ENCODE measurements at regions not wholly inside any gene's neighbourhood (a gene's known extent, or its start where the extent isn't known, plus 50 kb on each side); places are given as distances from the start of the nearest gene placed in this dataset.
"Not testable (repeated sequence)": the region's sequence is repeated elsewhere in the genome, so short reads cannot be mapped to it uniquely, and the experiment has no call there.

DNA sequence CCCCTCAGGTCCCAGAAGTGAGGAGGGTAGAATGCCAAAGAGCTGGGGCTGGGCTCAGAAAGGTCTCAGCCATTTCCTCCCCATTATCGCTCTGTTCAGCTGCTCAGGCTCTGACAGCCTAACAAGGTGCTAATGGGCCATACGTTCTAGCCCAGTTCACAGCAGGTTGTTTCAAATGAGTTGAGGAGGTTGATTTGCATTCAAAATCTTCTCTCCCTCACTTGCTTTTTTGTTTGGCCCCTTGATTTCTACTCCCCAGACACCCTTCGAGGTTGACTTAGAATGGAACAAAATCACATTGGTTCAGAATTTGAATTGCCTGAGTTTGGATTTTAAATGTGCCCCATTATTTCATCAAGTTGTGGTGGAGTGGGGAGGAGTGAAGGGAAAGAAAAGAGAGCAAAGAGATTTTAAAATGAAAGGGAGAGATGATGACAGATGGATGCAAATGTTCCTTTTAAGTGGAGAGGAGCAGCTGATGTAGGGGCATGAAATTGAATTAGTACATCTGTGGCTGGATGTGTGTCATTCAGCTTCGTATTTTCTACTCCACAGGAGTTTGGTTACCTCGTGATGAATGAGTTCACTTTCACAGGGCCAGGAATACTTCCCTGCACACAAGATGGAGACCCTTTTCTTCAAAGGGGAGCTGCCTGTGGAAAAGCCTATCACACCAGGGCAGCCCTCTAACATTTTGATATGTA is 425.8 kb upstream of the CAMK1G start:
- no peak for DNase-seq (ENCODE audit: low read depth)

DNA sequence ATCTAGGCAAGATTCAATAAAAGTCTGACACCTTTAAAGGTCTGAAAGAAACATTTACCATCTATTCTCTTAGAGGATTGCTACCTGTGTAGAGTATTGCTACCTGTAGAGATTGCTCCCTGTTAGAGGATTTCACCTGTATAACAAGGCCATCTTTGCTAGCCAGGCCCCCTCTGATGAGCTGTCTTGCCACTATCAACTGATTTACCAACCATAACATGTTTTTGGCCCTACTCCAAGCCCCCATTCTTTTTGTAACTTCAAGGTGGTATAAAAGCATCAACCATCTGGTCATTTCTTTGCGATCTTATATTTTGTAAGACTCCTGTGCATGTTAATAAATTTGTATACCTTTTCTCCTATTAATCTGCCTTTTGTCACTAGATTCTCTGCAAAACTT is 424.7 kb upstream of the CAMK1G start:
- no peak for DNase-seq (ENCODE audit: low read depth)

DNA sequence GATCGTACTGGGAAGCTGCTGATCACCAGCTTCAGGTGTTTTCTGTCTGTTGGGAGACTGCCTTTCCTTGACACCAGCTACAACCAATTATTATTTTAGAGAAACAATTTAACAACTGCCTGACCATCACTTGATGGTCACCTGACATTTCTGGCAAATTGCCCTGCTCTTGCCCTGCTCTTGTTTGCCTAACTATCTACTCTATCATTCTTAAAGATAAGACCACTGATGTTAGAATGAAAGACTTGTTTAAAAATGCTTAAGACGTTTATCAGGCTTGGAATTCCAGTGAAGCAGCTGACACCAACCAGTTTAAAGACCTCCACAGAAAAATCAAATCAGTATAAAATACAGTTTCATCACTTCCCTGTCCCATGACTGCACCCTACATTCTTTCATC is 423.3 kb upstream of the CAMK1G start:
- no peak for DNase-seq (ENCODE audit: low read depth)

DNA sequence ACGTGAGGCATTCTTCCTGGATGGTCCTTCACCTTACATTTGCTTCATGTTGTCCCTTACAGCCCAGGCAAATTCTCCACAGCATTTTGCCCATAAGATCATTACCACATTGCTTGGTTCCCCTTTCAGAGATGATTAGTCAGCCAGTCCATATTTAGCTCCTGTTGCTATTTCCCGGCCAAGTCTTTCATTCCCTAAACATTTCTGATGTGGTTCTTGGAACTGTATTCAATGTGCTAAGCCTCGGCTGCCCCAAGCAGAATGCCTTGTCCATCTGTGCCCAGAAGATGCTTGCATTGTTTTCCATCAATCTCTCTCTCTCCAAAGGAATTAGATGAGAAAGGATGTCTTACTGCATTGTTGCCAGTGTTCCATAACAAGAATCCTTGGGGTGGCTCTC is 420.9 kb upstream of the CAMK1G start:
- peak; percentile 80 for DNase-seq (ENCODE audit: low read depth)

DNA sequence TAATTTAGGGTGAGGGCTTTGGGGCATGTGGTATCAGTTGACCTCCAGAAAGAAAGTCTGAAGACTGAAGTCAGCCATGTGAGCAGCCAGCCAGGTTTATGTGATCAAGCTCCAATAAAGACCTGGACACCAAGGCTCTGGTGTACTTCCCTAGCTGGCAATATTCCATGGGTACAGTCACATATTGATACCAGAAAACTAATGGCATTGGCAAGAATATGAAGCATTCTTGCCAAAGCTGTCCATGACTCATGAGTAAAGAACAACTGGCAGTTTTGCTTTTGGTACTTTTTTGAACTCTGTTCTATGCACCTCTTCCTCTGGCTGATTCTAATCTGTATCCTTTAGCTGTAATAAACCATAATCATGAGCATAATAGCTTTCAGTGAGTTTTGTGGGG is 415.3 kb upstream of the CAMK1G start:
- peak; percentile 28 for DNase-seq (ENCODE audit: low read depth)

- no peak for DNase-seq (ENCODE audit: low read depth)
These were observed 412.4 kb upstream of the CAMK1G start for GRCh38 chr1:209171151-209171550.

DNA sequence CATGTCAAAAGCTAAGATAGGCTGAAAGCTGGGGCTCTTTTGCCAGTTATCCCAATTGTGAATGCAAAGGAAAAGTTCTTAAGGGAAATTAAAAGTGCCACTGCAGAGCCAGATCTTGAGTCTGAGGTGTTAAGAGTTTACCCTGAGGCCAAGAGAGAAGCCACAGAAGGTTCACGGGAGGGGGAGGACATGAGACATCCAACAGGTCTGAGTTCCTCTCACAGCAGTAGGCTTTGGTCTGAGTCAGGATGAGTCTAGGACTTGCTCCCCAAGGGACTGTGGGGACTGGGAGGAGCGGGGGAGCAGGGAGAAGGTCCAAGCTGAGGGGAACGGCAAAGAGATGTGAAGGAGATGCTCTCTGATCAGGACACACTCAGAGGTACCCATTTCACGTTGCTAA is 411.2 kb upstream of the CAMK1G start:
- no peak for DNase-seq (ENCODE audit: low read depth)

DNA sequence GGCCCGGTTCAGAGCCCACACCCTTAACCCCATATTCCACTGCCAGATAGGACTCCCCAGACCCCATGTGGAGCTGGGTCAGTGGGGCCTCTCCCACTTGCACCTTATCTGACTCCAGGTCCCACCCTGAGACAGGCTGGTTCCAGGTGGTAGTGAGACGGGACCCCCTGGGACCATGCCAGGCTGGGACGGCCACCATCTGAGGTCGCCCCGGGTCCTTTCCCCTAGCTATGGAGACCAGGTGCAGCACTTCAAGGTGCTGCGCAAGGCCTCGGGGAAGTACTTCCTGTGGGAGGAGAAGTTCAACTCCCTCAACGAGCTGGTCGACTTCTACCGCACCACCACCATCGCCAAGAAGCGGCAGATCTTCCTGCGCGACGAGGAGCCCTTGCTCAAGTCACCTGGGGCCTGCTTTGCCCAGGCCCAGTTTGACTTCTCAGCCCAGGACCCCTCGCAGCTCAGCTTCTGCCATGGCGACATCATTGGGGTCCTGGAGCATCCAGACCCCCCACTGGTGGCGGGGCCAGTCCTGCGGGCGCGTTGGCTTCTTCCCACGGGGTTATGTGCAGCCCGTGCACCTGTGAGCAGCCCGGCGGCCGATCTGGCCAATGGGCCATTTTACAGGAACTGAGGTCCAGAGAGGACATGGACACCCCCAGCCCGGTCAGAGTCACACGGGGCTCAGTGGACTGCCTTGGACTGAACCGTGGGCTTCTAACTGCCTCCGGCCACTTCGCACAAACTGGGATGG is 410.5 kb upstream of the CAMK1G start:
- not testable (repeated sequence) for DNase-seq (ENCODE audit: low read depth)

- not testable (repeated sequence) for DNase-seq (ENCODE audit: low read depth)
These were observed 409.7 kb upstream of the CAMK1G start for GRCh38 chr1:209173796-209174195.

- no peak for DNase-seq (ENCODE audit: low read depth)
These were observed 406.6 kb upstream of the CAMK1G start for GRCh38 chr1:209176866-209177430.

GRCh38 chr1:209183195-209183594 is 400.3 kb upstream of the CAMK1G start:
- no peak for DNase-seq (ENCODE audit: low read depth)

DNA sequence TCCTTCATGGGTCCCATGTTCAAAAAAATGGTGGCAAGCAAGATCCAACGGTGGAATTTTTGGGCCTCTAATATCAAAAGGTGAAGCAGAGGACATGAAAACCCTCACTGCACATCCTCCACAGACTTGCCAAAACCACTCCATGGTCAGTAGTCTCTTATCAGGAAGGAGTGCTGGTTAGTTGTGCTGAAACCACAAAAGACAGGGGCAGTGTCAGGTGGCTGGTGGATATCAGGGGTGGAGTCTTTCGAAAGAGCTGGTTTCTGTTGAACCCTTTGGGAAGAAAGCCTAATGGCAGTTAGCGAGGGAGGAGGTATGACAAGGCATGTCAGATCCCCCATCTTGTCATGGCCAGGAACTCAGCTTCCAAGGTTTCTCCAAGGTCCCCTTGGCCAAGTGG is 395.9 kb upstream of the CAMK1G start:
- no peak for DNase-seq (ENCODE audit: low read depth)

DNA sequence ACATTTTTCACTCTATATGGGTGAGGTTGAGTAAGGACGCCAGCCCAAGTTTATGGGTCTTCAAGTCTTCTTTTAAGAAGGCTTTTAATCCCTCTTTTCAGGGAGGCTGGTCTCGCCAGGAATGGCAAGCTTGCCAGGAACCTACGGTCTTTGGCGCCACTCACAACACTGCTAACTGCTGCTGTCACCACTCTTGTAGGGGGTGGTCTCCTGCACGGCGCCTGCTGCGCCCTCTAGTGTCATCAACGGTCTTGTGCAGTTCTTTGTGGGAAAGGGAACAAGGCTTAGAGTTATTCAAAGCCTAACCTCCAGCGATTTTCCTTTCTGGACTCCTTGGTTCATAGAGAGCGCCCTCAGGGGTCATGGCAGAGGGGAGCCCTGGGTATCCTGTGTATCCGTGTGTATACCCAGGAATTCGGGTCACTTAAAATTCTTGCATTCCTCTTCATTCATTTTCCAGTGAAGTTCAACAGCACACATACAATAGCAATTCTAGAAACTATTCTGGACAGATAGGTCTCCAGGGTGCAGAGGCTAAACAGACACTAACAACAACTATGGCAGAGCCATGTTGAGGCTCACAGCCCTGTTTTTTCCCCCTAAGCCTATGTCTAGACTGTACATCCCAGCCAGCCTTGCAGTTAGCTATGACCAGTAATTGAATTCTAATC is 392.8 kb upstream of the CAMK1G start:
- DNase-seq (ENCODE audit: low read depth) = peak; percentile 70

GRCh38 chr1:209191262-209191634 is 392.3 kb upstream of the CAMK1G start:
- DNase-seq (ENCODE audit: low read depth) = no peak

DNA sequence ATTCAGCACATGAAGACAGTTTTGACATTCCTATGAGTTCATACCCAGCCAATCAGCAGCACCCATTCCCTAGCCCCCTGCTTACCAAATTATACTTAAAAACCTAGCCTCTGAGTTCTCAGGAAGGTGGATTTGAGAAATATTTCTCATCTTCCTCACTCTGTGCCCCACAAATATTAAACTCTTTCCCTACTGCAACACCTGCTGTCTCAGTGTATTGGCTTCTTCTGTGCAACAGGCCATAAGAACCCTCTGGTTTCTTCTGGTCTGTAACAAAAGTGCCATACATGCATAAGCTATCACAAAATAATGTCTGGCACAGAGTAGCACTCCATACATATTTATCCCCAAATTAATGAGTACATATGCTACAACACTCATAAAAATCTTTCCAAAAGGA is 387.4 kb upstream of the CAMK1G start:
- DNase-seq (ENCODE audit: low read depth) = no peak

GRCh38 chr1:209198961-209199750 is 384.4 kb upstream of the CAMK1G start:
- no peak for DNase-seq (ENCODE audit: low read depth)

GRCh38 chr1:209199822-209200221 is 383.7 kb upstream of the CAMK1G start:
- no peak for DNase-seq (ENCODE audit: low read depth)

DNA sequence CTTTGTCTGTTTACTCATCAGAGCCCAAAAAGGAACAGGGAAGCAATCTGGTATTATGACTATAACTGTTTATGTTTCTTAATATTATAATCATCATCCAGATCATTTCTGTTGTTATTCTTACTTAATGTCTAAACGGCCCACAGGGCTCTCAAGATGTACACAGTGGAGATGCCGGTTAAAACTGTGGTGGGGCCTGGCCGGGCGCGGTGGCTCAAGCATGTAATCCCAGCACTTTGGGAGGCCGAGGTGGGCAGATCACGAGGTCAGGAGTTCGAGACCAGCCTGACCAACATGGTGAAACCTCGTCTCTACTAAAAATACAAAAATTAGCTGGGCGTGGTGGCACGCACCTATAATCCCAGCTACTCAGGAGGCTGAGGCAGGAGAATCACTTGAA is 381.2 kb upstream of the CAMK1G start:
- DNase-seq (ENCODE audit: low read depth) = not testable (repeated sequence)

DNA sequence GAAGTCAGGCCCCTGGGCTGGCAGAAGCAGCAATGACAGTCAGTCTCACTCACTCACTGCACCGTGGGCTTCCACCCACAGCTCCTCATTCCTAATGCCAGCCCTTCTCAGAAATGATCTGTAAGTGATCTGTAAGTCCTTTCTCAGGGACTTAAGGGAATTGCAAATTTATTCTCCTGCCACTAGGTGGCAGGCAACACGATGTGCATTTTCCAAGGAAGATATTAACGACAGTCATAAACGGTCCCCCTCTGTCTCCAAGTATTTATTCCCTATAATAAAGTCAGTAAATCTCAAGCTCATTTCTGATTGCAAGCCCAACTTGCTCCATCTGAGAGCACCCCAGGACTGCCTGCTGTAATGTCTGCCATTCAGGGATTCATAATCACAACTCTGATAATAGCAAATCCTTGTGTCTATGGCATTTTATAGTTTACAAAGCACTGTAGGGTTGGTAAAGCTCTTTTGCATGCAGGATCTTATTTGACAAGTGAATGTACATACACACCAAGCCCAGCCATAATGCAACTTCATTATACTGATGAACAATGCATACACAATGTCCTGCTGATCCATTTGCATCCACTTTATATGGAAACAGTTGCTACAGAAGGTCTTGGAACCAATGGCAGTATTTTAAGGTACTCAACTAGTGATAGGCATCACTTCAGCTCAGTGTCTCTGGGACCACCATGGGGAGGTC is 380.5 kb upstream of the CAMK1G start:
- DNase-seq (ENCODE audit: low read depth) = peak; percentile 82

DNA sequence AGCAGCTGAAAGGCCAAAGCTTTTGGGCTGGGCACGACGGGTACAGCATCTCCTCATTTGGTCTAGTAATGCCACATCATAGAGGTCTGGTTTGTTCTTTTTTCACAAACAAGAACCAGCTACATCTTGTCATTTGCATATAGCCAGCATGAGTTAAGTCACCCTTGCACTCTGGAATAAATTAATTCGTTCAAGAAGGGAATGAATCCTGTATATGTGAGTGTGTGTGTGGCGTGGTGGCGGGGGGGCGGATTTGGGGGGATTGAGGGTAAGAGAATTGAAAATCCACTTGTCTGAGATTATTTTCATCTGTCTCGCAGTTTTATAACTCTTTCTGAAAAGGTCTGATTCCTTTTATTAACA is 380.0 kb upstream of the CAMK1G start:
- no peak for DNase-seq (ENCODE audit: low read depth)

GRCh38 chr1:209205039-209205438 is 378.5 kb upstream of the CAMK1G start:
- DNase-seq (ENCODE audit: low read depth) = no peak

Measured in myocyte (in vitro differentiated cells).